Naive thymus-derived CD8-positive, alpha-beta T cell (primary cell): ENCODE measurements at regions not wholly inside any gene's neighbourhood (a gene's known extent, or its start where the extent isn't known, plus 50 kb on each side); places are given as distances from the start of the nearest gene placed in this dataset.
"Not testable (repeated sequence)": the region's sequence is repeated elsewhere in the genome, so short reads cannot be mapped to it uniquely, and the experiment has no call there.

Source experiments
- ATAC-seq, 2 donors: fragments of 150-1000 bp; cut with Tn5 transposase in 1 of 2; sonication (Bioruptor Pico), chemical (Tn5 transposase) in 1 of 2; 1 replicate in 1 of 2; 2 replicates in 1 of 2; pipeline ENCODE4 v1.10.0; 2021; ENCODE audit warnings: mild to moderate bottlenecking in 2 of 2, moderate library complexity in 2 of 2
- POLR2A ChIA-PET: fragments of 350-600 bp; sonication (Branson Sonifier 250); formaldehyde crosslinking; loops from one replicate; lab custom pipeline; 2021; ENCODE audit warnings: antibody characterized with exemption; lab: Charles Lee
- DNase-seq, 10 donors: peaks; one replicate each; pipeline versions ENCODE4 v3.0.0 to v3.0.0-alpha.2; 2020 to 2022
- H3K27ac Mint-ChIP-seq, 10 donors: one replicate each; pipeline ENCODE4 v1.8.0; 2020 to 2022; ENCODE audit warnings: mild to moderate bottlenecking in 10 of 10, mixed read lengths in 10 of 10, moderate library complexity in 4 of 10, inconsistent platforms in 1 of 10
- H3K27me3 Mint-ChIP-seq, 5 donors: one replicate each; pipeline ENCODE4 v1.8.0; 2021 to 2022; ENCODE audit warnings: mixed read lengths in 5 of 5
- H3K36me3 Mint-ChIP-seq, 3 donors: one replicate each; pipeline ENCODE4 v1.8.0; 2020 to 2022; ENCODE audit warnings: mixed read lengths in 3 of 3, mild to moderate bottlenecking in 2 of 3, inconsistent platforms in 1 of 3
- H3K4me1 Mint-ChIP-seq, 4 donors: one replicate each; pipeline ENCODE4 v1.8.0; 2021 to 2022; ENCODE audit warnings: mixed read lengths in 4 of 4
- H3K4me3 Mint-ChIP-seq, 10 donors: one replicate each; pipeline ENCODE4 v1.8.0; 2020 to 2022; ENCODE audit warnings: mild to moderate bottlenecking in 10 of 10, mixed read lengths in 10 of 10, moderate library complexity in 6 of 10, inconsistent platforms in 1 of 10
- H3K9me3 Mint-ChIP-seq, 9 donors: one replicate each; pipeline ENCODE4 v1.8.0; 2020 to 2022; ENCODE audit warnings: mixed read lengths in 9 of 9, mild to moderate bottlenecking in 3 of 9, inconsistent platforms in 1 of 9, moderate library complexity in 1 of 9

DNA sequence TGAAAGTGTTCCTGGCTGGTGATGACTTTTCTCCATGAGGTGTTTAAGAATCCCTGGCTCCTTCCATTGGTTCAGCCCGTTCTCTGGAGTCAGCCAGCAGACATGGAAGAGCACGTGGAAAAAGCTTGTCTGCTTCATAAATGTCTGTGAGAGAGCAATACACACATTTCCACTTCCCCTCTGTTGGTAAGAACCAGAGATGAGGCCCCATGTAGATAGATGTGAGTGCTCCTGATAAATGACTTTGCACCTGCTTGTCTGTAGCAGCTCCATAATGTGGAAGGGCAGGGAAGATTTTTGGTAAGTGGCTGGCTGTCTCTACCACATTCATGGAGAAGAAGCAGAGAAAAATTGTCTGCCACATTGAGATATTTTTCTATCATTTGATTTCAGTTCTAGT is 325.8 kb downstream of the LMO7 start:
- Mint-ChIP-seq H3K9me3 (peaks cover 0 to 4% (median 0%) of the 10 kb centered on the region in 9 donors), H3K27ac (no peak overlapping the region), H3K27me3 (peaks cover 10 to 16% (median 12%) of the 10 kb centered on the region in 5 donors), H3K4me3 (no peak overlapping the region), H3K36me3 (no peaks in the 10 kb centered on the region), H3K4me1 (no peaks in the 10 kb centered on the region)
- POLR2A ChIA-PET, result no interaction called here
- no peak for DNase-seq
- ATAC-seq, result no peak

DNA sequence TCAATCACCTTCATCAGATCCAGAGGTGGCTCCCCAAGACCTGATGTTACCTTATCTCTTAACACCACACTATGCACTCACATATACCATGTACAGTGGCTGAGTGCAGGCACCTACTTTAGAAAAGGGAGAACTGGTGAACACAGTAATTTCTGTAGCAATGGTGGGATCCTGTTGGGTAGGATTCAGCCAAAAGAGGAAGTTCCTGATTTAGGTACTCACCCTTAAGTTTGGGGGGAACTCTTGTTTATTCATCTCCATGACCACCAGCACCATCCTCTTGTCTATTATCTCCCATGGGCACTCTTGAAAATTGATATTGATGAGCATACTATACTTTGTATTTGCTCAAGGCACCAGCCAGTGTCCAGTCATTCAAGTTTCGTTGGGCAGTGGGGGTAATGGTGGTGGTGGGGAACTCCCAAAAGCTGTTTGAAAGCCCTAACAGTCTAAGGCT is 324.4 kb downstream of the LMO7 start:
- Mint-ChIP-seq H3K36me3 (no peaks in the 10 kb centered on the region), H3K4me1 (no peaks in the 10 kb centered on the region), H3K27ac (no peak overlapping the region), H3K27me3 (peaks cover 8 to 15% (median 11%) of the 10 kb centered on the region in 5 donors), H3K4me3 (no peak overlapping the region), H3K9me3 (peaks cover 0 to 7% (median 0%) of the 10 kb centered on the region in 9 donors)
- ATAC-seq, result no peak
- POLR2A ChIA-PET, result no interaction called here
- no peak for DNase-seq

DNA sequence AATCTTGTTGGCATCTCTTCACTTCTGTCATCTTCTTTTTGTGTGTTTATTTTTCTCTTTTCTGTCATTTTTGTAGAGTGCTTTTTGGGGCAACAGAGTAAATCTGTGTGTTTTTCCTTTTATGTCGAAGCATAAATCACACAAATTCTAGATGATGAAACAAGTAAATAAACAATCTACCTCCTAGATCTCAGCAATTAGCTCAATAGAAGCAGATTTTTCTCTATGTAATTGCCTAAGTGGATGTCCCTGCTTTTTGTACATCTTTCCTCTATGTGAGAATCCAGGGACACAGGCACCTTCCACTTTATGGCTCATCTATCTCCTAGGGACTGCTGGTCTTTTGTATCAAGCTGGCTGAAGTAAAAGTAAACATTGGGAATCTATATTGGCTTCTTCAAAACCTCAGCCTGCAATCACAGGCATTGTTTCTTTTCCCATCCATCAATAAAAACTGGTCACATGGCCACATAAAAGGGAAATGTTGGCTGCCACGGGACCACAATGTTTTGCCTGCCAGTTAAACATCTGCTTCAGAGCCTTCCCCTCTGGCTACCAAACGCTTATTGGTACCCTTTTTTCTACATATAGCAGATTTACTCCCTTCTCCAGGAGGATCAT is 323.8 kb downstream of the LMO7 start:
- POLR2A ChIA-PET, result no interaction called here

DNA sequence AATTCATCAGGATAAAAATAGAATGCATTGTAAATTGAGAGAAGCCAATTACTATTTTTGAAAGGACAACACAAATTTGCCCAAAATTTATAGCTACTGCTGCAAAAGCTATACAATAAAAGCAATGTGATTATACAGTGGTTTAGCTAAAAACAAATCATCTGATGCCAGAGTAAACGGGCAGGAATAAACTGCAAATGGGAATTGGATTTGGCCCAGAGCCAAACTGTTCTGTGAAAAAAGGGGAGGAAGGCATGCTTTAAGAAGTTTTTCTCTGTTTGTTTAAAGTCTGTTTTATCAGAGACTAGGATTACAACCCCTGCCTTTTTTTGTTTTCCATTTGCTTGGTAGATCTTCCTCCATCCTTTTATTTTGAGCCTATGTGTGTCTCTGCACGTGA is 317.5 kb downstream of the LMO7 start:
- H3K4me3 Mint-ChIP-seq, H3K27ac Mint-ChIP-seq, H3K27me3 Mint-ChIP-seq, H3K36me3 Mint-ChIP-seq, DNase-seq, ATAC-seq, POLR2A ChIA-PET, H3K9me3 Mint-ChIP-seq, H3K4me1 Mint-ChIP-seq: not testable (repeated sequence)

More for the DNA sequence above, 323.8 kb downstream of the LMO7 start:
- DNase-seq (no peak), ATAC-seq (no peak)
- H3K36me3 Mint-ChIP-seq, result no peaks in the 10 kb centered on the region
- H3K4me1 Mint-ChIP-seq, result no peaks in the 10 kb centered on the region
- H3K4me3 Mint-ChIP-seq, result no peak overlapping the region
- H3K27me3 Mint-ChIP-seq, result peaks cover 7 to 12% (median 10%) of the 10 kb centered on the region in 5 donors
- no peak overlapping the region for H3K27ac Mint-ChIP-seq
- peaks cover 0 to 7% (median 0%) of the 10 kb centered on the region in 9 donors for H3K9me3 Mint-ChIP-seq

DNA sequence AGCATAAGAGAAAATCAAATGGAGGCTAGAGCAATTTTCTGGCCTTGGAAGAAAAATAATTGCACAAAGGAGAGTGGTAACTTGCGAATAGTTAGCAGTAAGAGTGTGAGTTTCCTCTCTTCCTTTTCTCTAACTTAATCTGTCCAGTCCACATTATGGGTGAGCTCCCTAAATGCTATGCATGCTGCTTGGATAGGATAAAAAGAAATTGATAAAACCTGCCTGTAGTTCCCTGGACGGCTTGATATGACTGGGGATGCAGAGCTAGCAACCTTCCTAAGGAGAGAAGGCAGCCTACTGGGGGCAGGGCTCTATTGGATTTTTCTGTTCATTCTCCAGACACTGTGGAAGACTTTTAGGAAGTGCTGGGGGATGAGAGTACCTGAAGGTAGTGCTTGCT is 311.3 kb downstream of the LMO7 start:
- peaks cover 0 to 12% (median 3%) of the 10 kb centered on the region in 5 donors for H3K27me3 Mint-ChIP-seq
- no peak overlapping the region for H3K27ac Mint-ChIP-seq
- POLR2A ChIA-PET, result no interaction called here
- DNase-seq, result no peak
- no peaks in the 10 kb centered on the region for H3K9me3 Mint-ChIP-seq
- no peaks in the 10 kb centered on the region for H3K36me3 Mint-ChIP-seq
- no peak for ATAC-seq
- no peaks in the 10 kb centered on the region for H3K4me1 Mint-ChIP-seq
- H3K4me3 Mint-ChIP-seq, result no peak overlapping the region

DNA sequence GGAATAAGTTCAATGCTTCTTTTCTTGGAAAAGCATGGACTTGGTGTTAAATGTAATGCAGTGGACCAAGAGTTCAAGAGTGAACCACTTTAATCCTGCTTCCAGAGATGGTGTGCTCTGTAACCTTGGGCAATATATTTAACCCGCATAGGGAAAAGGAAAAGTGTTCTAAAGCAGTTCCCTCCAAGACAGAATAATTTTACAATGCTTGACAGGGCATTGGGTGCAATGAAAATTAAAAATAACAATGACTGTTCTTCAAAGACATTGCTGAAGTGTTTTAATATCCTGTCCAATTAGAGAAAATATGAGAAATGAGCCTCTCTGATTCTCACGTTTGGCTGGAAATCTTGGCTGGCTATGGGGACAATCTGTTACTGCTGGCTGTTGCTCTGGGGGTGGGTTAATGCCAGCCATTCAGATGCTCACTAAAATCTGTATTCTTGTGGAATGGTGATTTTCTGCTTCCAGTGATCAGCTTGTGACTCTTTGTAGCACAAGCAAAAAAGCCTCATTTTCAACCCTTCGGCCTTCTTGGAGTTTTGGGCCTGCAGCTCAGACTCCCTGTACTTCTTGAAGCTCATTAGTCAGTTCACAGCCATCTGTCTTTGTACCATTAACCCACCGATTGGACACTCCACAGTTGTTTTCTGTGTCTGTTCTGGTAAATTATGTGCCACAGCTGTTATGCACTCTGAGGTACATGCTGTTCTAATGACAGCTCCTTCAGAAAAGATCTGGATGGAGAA is 310.6 kb downstream of the LMO7 start:
- DNase-seq, result no peak
- Mint-ChIP-seq H3K4me3 (no peak overlapping the region), H3K4me1 (no peaks in the 10 kb centered on the region), H3K36me3 (no peaks in the 10 kb centered on the region), H3K27me3 (peaks cover 0 to 14% (median 3%) of the 10 kb centered on the region in 5 donors), H3K27ac (no peak overlapping the region), H3K9me3 (no peaks in the 10 kb centered on the region)
- POLR2A ChIA-PET, result no interaction called here
- ATAC-seq, result no peak

DNA sequence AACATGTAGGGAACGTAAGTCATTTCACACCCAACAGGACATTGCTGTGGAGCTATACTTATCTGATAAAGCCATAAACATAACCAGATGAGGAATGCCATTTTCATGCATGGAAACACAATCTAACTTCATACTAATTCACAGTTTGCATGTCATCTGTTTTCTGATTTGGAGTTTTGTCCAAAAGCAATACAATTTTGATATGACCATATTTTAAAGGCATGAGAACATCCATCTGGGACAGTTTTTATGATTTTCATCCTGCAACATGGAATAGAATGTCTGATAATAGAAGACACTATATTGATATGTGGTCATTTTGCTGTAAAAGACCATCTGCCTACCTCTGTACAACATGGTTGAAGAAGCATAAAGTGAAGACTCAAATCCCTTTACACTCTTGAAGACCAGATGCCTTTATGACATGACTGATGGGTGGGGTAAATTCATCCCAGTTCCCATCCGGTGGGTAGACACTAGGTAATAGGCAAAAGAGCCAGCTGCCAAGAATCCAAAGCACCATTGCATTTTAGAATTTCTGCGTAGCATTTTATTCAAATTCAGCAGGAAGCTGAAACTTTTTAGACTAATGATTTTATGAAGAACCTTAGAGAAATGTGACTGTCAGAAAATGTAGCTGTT is 309.8 kb downstream of the LMO7 start:
- H3K27me3 Mint-ChIP-seq, result peaks cover 0 to 14% (median 3%) of the 10 kb centered on the region in 5 donors
- peaks cover 0 to 2% (median 0%) of the 10 kb centered on the region in 9 donors for H3K9me3 Mint-ChIP-seq
- no peak overlapping the region for H3K27ac Mint-ChIP-seq
- no peak overlapping the region for H3K4me3 Mint-ChIP-seq
- no peak for DNase-seq
- H3K36me3 Mint-ChIP-seq, result no peaks in the 10 kb centered on the region
- H3K4me1 Mint-ChIP-seq, result no peaks in the 10 kb centered on the region
- no peak for ATAC-seq
- POLR2A ChIA-PET, result no interaction called here

DNA sequence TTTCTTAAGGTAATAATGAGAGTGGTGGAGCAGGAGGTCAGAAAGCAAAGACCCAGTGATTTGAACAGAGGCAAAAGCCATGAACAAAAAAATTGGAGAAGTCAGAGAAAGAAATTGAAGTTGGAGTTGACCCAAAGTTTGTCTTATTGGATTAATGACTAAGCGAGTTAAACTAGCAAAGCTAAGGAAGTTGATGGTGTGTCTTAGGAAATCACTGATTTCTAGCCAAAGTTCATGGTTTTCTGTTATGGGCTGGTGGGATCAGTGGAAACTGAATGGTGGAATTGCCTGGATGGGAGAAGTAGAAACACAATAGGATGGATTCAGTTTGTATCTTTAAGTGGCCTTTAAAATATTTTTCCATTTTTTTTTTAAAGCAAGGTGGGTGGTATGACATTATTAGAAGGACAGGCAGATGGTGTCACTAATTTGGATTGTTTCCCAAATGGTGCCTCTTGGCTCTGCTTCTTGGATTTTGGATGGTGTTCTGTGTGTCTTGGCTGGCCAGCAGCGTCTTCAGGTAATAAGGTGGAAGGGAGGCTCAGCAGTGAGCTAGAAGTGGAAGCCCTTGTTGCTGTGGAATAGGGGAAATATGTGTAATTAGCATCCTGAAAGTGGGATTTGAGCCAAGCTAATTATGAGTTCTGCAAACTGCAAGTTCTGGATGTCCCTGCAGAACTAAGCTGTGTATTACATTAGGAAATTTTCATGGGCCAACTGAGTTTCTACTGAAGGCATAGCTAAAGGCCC is 302.9 kb downstream of the LMO7 start:
- H3K36me3 Mint-ChIP-seq, result no peaks in the 10 kb centered on the region
- POLR2A ChIA-PET, result no interaction called here
- no peak overlapping the region for H3K27ac Mint-ChIP-seq

DNA sequence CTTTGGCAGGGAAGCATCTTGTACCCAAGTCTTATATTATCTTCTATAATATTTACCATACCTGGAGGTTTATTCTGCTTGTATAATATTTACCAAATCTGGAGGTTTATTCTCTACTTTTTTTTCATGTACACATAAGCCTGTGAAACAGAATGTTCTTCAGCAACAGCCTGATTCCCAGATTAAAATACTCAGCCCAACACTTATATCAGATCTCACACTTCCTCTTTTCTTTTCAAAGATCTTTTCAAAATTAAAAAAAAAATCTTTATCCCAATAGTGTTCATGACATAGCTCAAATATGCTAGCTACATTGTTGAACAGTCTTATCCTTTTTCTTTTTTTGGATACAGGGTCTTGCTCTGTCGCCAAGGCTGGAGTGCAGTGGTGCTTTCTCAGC is 300.7 kb downstream of the LMO7 start:
- Mint-ChIP-seq H3K27me3 (peaks cover 0 to 12% (median 0%) of the 10 kb centered on the region in 5 donors), H3K27ac (no peak overlapping the region), H3K4me3 (no peak overlapping the region), H3K9me3 (peaks cover 0 to 3% (median 0%) of the 10 kb centered on the region in 9 donors), H3K4me1 (no peaks in the 10 kb centered on the region), H3K36me3 (no peaks in the 10 kb centered on the region)
- POLR2A ChIA-PET, result no interaction called here
- DNase-seq (no peak), ATAC-seq (no peak)

More for the DNA sequence above, 302.9 kb downstream of the LMO7 start:
- peaks cover 0 to 3% (median 0%) of the 10 kb centered on the region in 9 donors for H3K9me3 Mint-ChIP-seq
- no peak for ATAC-seq
- no peak overlapping the region for H3K4me3 Mint-ChIP-seq
- H3K4me1 Mint-ChIP-seq, result no peaks in the 10 kb centered on the region
- DNase-seq, result no peak
- peaks cover 0 to 14% (median 5%) of the 10 kb centered on the region in 5 donors for H3K27me3 Mint-ChIP-seq

DNA sequence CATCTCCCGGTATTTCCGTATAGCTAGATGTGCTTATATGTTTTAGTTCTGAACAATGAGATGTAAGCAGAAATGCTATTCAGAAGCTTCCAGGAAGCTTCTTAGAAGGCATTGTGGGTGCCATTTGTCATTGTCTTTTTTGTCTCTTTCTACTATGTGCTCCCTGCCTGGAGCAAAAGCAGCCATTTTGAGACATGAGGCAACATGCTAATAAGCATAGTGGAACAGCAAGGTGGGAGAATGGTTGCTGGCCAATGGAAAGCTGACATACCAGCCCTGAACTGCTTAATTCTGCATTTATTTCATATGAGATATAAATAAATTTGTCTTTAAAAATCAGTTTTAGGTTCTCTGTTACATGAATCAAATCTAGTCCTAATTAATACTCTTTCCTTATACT is 299.7 kb downstream of the LMO7 start:
- Mint-ChIP-seq H3K36me3 (no peaks in the 10 kb centered on the region), H3K4me1 (no peaks in the 10 kb centered on the region), H3K4me3 (no peak overlapping the region), H3K27me3 (peaks cover 0 to 18% (median 3%) of the 10 kb centered on the region in 5 donors), H3K9me3 (peaks cover 0 to 2% (median 0%) of the 10 kb centered on the region in 9 donors), H3K27ac (no peak overlapping the region)
- no peak for DNase-seq
- POLR2A ChIA-PET, result no interaction called here
- ATAC-seq, result no peak

DNA sequence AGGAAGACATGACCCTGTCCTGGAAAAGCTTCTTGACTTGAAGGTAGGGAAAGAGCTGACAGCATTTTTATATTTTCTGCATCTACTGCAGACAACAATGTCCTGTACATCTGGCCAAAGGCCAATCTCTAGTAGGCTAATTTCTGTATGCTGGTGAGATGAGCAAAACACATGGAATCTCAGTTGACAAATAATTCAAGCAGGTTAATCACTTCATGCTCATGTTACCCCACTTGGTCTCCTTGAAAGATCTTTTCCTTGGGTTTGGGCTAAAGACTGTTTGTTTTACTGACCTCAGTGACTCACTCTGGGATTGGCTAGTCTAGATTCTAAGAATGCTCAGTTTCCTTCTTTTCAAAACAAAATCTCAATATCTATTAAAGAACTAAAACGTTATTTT is 298.8 kb downstream of the LMO7 start:
- DNase-seq (no peak), ATAC-seq (no peak)
- POLR2A ChIA-PET, result no interaction called here
- Mint-ChIP-seq H3K27ac (no peak overlapping the region), H3K27me3 (peaks cover 0 to 18% (median 3%) of the 10 kb centered on the region in 5 donors), H3K9me3 (no peaks in the 10 kb centered on the region), H3K36me3 (no peaks in the 10 kb centered on the region), H3K4me3 (no peak overlapping the region), H3K4me1 (no peaks in the 10 kb centered on the region)

DNA sequence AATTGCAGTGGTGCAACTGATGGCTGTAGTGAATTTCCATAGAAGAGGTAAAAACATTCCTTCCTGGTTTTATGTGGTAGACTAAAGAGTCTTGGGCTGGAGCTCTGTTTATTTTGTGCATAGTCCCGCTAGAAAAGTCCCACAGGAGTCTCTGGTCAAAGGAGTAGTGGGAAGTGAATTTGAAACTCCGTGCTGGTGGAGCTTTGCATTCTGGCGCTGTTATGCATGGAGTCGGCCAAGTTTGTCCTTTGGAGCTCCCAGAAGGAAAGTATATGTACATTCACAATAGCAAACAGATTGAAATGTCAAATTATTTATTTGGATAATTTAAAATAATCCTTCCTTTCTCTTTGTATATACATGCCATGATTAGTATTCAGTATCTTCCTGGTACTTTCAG is 296.5 kb downstream of the LMO7 start:
- H3K4me3 Mint-ChIP-seq, result no peak overlapping the region
- H3K36me3 Mint-ChIP-seq, result no peaks in the 10 kb centered on the region
- no peaks in the 10 kb centered on the region for H3K4me1 Mint-ChIP-seq
- POLR2A ChIA-PET, result no interaction called here
- ATAC-seq, result no peak
- no peak for DNase-seq
- no peaks in the 10 kb centered on the region for H3K9me3 Mint-ChIP-seq
- H3K27me3 Mint-ChIP-seq, result peaks cover 0 to 11% (median 7%) of the 10 kb centered on the region in 5 donors
- no peak overlapping the region for H3K27ac Mint-ChIP-seq
